NCI-H2171 (cell line): ENCODE measurements at regions not wholly inside any gene's neighbourhood (a gene's known extent, or its start where the extent isn't known, plus 50 kb on each side); places are given as distances from the start of the nearest gene placed in this dataset.
"Not testable (repeated sequence)": the region's sequence is repeated elsewhere in the genome, so short reads cannot be mapped to it uniquely, and the experiment has no call there.

Experiments used
- DNase-seq: peaks from one replicate; lab custom pipeline; 2025; lab: John Stamatoyannopoulos, UW

DNA sequence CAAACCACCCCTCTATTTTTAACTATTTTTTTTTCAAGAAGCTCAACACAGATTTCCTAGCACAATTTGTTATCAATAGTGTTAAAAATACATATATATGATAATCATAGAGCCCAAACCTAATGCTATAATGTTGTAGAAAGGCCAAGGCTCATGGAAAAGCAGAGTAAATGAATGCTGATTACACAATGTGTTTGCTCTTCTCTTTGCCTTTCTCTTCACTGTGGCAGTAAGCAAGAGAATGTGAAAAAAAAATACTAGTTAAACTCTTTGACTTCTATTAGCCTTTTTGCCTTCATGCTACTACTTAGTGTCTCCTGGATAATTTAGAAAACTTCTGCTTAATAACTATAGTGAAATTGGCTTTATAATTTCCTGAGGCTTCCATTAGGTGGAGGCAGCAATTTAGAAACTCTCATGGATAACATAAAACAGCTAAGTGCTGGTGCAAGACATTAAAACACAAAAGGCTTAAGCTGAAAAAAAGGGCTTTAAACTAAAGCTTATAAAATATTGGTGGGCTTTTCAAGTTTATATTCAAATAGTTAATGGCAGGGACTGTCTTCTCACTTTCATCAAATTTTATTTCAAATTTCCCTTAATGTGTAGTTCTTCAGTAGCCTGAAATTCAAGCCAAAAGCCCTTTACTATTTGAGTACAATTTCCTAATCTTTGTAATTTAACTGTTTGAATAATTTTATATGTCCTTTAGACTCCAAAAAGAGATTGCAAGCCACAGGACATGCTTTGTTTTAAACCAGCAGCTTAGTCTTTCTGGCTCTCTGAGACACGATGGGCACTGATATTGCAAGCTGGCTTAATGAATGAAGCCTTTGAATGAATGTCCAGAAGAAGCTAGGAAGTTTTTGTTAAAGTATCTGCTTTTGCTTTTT is 2031.8 kb upstream of the CDH6 start:
- no peak for DNase-seq

DNA sequence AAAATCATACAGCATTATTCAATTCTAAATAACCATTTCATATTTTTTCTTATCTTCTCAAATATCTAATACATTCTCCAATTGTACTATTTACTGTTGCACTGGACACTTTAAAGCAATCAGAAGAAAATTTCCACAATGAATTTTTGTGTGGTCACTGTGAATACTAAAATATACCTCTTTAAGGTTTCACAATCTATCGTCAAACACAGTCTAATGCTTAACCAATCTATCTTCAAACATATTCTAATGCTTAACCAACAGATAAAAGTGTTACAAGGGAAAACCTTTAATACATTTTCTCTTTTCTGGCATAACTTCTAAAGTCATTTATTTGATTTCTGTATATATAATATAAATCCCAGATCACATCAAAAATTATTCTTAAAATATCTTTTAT is 2035.5 kb upstream of the CDH6 start:
- no peak for DNase-seq

DNA sequence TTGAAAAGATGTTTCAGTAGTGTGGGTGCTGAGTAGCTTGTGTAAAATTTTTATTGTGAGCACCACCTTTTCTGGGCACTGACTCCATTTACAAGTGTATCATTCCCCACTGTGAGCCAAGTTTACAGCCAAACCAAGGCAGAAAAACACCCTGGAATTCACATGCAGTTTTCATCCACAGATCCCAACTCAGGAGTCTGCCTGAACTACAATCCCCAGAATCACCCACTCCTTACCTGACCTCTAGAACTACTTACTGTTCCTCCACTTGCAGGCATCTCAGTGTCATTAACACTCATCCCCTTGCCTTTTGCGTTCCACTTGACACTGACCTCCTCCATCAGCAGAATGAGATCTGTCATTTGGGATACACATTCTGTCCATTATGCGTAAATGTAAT is 2042.6 kb upstream of the CDH6 start:
- no peak for DNase-seq

DNA sequence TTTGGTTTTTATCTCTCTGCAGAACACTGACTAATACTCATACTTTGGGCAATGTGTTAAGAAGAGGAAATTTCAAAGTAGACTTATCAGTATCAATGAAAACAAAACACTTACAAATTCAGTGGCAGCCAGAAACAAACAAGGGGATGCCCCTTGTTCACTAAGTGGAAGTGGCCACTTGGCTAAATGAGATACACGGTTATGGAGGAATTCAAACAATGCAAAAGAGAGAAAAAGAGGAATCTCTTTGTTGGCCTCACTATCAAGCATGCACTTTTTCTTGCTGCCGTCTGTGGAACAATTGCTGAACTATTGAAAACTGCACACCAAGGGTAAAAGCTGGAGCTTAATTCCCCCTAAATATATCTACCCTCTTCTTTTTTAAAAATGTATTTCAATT is 2044.9 kb upstream of the CDH6 start:
- DNase-seq = no peak

DNA sequence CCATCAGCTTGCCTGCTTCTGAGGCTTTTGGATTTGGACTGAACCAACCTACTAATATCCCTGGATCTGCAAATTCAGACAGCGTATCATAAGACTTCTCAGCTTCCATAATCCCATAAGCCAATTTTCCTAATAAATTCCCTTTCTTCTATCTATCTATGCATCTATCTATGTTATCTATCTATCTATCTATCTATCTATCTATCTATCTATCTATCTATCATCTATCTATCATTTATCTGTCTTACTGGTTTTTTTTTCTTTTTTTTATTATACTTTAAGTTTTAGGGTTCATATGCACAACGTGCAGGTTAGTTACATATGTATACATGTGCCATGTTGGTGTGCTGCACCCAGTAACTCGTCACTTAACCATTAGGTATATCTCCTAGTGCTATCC is 2045.4 kb upstream of the CDH6 start:
- no peak for DNase-seq

DNA sequence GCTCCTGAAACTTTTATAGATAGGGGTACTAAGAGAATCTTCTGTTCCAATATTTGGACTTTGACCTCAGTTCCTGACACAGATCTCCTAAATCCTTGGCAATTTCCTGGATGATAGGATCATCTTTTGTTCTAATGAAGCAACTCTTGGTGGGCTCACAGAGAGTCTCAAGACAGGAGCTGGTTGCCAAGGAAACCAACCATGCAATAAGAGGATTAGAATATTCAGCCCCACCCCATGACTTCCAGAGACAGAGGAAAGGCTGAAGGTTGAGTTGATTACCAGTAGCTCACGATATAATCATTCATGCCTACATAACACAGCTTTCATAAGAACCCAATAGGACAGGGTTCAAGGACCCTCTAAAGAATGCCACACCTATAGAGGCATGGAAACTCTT is 2050.2 kb upstream of the CDH6 start:
- no peak for DNase-seq

DNA sequence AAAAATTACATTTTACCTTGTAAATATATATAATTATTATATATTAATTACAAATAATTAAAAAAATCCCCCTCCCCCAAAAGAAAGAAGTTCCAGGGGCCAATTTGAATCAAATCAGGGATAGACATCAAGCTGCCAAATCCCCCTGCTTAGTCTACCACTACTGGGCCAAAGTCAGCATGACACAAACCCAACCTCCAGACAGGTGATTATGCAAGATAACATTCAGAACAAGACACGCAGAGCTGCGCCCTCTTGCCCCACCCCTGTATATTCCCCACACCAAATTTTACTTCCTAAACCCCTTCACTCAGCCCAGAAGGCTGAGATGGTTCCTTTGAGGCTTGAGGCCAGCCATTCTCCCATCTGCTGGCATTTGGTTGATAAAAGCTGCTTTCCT is 2059.1 kb upstream of the CDH6 start:
- no peak for DNase-seq

DNA sequence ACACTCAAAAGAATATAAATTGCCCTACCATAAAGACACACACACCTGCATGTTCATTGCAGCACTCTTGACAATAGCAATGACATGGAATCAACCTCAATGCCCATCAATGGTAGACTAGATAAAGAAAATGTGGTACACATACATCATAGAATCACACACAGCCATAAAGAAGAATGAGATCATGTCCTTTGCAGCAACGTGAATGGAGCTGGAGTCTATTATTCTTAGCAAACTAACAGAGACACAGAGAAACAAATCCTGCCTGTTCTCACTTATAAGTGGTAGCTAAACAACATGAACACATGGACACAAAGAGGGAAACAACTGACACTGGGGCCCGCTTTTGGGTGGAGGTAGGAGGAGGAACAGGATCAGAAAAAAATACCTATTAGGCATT is 2062.2 kb upstream of the CDH6 start:
- no peak for DNase-seq

DNA sequence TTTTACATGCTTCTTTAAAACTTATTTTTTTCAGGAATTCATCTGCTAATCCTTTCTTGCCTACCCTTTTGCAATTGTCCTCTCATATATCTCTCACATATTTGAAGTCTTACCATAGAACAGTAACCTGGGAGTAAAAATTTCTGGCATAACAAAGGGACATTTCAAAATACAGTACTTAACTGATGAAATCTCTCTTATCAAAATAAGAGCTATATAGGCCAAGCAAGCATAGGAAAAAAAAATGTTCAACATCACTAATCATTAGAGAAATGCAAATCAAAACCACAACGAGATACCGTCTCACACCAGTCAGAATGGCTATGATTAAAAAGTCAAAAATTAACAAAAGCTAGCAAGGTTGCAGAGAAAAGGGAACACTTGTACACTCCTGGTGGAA is 2062.7 kb upstream of the CDH6 start:
- DNase-seq = no peak

DNA sequence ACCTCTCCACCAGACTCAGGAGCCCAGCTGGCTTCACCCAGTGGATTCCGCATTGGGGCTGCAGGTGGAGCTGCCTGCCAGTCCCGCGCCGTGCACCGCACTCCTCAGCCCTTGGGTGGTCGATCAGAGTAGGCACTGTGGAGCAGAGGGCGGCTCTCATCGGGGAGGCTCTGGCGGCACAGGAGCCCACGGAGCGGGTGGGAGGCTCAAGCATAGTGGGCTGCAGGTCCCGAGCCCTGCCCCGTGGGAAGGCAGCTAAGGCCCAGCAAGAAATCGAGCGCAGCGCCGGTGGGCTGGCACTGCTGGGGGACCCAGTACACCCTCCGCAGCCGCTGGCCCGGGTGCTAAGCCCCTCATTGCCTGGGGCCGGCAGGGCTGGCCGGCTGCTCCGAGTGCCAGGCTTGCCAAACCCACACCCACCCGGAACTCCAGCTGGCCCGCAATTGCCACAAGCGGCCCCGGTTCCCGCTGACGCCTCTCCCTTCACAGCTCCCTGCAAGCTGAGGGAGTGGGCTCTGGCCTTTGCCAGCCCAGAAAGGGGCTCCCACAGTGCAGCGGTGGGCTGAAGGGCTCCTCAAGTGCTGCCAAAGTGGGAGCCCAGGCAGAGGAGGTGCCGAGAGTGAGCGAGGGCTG is 2065.8 kb upstream of the CDH6 start:
- DNase-seq = not testable (repeated sequence)

DNA sequence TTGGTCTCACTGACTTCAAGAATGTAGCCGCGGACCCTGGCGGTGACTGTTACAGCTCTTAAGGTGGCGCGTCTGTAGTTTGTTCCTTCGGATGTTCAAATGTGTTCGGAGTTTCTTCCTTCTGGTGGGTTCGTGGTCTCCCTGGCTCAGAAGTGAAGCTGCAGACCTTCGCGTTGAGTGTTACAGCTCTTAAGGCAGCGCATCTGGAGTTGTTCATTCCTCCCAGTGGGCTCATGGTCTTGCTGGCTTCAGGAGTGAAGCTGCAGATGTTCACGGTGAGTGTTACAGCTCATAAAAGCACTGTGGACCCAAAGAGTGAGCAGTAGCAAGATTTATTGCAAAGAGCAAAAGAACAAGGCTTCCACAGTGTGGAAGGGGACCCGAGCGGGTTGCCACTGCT is 2067.0 kb upstream of the CDH6 start:
- not testable (repeated sequence) for DNase-seq

DNA sequence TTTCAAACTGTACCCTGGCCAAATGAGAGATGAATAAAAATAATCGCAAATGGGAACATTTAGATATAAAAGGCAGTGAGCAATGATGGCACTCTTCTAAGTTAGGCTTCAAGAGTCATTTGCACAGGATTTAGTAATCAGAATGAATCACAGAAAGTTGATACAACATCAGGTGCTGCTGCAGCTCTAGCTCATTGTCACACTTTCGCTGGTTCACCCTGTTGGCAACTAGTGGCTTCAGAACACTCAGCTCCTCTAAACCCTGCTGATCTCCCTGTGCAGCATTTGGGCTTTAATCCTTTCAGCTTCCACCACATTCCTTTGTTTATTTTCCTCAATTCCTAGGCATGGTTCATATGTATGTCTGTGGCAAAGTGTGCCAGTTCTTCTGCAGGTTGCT is 2071.2 kb upstream of the CDH6 start:
- no peak for DNase-seq

DNA sequence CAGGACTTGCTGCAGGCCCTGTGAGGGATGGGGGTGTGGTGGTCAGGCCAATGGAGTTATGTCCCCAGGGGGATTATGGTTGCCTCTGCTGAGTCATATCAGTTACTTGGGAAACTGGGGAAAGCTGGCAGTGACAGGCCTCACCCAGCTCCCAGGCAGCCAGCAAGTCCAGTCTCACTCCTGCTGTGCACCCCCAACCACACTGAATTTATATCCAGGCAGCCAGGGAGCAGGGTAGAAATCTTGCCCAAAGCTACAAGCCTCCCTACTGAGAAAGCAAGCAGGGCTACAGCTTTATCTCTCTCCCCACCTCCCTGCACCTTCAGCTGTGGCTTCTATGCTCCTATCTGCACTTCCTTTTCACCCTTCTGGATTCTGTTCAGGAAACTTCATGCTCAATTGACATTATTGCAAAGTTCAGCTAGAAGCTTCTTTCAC is 2076.0 kb upstream of the CDH9 start:
- DNase-seq = no peak

DNA sequence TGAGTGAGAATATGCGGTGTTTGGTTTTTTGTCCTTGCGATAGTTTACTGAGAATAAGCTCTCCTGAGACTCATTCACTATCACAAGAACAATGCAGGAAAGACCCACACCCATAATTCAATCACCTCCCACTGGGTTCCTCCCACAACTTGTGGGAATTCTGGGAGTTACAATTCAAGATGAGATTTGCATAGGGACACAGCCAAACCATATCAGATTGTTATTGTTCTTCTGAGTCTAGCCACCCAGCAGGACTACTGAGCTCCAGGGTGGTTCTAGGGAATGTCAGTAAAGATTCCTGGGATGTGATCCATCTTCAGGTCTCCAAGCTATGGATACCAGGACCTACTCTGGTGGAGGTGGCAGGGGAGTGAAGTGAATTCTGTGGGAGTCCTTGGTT is 2075.1 kb upstream of the CDH9 start:
- DNase-seq = no peak

DNA sequence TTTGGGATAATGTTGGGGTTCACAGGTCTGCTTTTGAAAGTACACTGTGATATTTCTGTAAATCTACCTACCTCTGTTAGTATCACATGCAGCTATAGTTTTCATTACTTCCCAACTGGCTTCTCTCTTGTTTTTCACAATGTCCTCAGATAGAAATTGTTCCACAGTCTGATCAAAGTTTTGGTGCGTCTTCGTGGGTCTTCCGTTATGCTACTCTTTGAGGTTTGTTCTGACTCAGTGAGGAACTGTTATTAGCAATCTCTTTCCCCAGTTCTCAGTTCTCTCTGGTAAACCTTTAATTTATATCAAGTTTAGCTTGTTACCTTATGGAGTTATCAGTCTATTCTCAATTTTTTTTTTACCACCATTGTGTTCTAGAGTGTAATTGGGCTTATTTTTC is 2061.2 kb upstream of the CDH9 start:
- DNase-seq = no peak

DNA sequence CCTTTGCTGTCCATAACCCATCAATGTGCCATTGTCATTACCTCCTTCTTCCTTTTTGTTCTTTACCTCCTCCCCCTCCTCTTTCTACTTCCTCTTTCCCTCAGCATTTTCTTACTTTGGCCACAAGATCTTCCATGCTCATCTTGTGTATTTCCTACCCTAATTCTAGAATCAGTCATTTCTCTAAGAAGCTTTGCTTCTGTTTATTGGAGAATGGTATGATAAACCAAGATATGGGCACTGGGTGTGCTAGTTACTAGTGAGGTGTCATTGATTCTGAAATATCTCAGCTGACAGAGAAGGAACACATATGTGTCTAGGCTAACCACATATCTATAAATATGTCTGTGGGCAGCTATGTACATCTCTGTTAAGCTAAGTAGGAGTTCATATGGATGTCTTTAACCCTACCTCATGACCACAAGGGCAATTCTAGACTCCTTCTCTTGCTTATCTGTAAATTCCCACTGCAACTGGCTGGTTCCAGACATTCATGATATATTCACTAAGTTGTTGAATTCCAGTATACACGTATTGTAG is 2051.3 kb upstream of the CDH9 start:
- DNase-seq = no peak

DNA sequence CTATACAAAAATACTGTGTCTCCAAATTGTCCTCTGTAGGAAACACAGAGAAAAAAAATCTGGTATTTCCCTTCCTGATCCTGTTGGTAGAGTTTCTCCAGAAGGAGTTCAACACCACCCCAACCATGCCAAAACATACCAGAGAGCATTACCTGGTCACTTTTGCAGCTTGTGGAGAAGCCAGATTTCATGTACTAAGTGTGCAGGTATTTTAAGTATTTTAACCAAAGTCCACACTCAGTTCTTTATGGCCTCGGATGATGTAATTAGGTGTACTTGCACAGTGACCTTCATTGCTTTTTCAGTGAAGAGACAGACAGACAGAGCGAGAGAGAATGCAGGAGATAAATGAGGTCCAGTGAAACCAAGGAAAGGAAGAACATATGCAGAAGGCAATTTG is 2046.8 kb upstream of the CDH9 start:
- DNase-seq = no peak

DNA sequence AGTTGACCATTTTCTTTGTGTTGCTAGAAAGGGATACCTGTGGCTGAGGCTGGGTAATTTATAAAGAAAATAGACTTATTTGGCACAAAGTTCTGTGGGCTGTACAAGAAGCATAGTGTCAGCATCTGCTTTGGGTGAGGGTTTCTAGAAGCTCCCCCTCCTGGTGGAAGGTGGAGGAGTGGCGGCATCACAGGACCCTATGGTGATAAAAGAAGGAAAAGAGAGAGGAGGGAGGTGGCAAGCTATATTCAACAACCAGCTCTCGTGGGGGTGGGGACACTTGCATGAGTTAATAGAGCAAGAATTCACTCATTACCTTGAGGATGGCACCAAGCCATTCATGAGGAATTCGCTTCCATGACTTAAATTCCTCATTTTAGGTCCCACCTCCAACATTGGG is 2041.4 kb upstream of the CDH9 start:
- DNase-seq = no peak

DNA sequence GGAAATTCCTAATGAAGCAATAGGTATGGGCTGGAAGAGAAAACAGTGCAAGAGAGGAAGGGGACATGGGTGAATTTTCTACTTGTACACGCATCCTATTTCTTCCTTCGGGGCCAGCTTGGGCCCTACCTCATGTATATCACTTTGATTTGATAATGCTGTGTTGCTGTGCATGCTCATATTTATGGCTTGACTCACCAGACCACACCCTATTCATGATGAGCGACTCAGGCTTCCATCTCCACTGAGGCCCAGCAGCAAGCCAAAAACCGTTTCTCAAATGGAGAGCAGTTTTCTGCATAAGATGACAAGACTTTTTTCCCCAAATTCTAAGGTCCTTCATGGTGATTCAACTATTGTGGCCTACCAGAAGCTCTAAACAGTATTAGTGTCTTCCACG is 2039.1 kb upstream of the CDH9 start:
- no peak for DNase-seq

DNA sequence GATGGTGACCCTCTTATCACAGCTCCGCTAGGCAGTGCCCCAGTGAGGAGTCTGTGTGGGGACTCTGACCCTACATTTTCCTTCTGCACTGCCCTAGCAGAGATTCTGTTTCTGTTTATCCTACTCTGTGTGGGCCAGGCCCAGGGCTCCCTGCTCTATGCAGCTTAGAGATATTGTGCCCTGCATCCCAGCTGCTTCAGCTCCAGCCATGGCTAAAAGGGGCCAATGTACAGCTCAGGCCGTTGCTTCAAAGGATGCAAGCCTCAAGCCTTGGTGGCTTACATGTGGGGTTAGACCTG is 2030.7 kb upstream of the CDH9 start:
- DNase-seq = no peak

DNA sequence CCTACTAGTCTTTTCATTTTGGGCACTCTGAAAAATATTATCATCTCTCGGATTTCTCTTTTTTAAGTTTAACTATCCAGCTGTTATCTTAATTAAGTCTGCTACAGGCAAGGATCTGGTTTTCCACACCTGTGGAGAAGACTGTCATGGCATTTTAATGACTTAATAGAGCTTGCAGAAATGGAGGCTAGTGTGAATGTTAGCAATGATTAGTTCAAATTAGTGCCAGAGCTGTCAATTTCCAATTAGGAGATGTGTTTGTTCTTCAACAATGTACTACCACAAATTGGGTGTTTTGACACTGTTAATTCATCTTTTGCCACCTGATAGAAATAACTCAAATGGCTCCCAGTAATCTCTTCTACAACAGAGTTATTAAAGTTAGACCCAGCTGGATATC is 2023.0 kb upstream of the CDH9 start:
- no peak for DNase-seq

DNA sequence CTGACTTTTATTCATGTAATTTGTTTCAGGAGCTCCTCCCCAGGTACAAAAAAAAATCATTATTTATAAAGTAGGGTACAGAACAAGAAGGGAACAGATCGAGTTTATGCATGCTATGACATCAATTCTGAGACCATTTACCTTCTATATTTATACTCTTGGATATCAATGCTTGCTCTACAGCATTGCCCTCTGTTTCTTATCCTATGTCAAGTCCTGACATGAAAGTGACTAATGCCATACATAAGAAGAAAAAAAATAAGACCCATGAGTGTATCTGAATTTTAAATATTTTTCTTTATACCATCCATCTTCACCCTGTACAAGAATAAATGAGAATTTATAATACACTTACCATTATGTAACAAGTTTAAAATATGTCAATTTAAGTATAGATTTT is 2016.3 kb upstream of the CDH9 start:
- no peak for DNase-seq

DNA sequence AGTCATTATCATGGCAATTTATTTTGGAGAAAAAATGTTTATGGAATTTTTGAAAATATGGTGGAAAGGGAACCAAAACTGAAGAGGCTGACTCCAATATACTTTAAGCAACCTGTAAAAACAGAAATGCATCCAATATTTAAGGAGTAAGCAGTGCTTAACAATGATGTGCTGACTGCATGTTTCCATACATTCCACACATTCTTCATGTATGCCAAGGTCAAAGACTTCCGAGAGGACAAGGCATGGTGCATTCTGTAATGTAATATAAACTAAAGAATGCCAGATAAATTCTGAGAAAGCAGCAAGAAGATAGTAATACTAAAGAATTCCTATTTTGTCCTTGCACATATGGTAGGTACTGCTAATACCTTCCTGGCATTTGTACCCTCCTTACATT is 2015.9 kb upstream of the CDH9 start:
- DNase-seq = no peak

DNA sequence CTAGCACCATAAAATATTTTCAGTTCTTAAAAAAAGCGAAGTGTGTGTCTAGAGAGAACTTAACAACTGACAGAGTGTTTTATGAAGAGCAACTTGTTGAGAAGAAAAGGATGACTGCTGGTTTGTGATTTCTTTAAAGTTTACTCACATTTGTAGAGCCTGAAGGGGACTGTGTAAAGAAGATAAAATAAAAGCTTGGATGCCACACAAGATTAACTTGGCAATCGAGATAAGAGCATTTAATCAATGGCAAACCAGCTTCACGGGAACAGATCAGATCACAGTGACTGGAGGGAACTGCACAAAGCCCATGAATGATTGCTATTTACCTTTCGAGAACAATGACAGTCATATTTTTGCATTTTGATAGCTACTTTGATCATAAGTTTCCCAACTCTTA is 2013.1 kb upstream of the CDH9 start:
- DNase-seq = no peak
